ENCODE measurements at regions not wholly inside any gene's neighbourhood (a gene's known extent, or its start where the extent isn't known, plus 50 kb on each side); places are given as distances from the start of the nearest gene placed in this dataset.

GRCh38 chr6:78398292-78398691 is 469.1 kb upstream of the IRAK1BP1 start:
- no peak for DNase-seq

- DNase-seq, result no peak
These were observed 467.3 kb upstream of the IRAK1BP1 start for GRCh38 chr6:78400076-78400475.

- DNase-seq, result no peak
These were observed 440.0 kb upstream of the IRAK1BP1 start for GRCh38 chr6:78427386-78427785.

GRCh38 chr6:78430521-78430920 is 436.8 kb upstream of the IRAK1BP1 start:
- DNase-seq, result no peak

GRCh38 chr6:78435671-78436070 is 431.7 kb upstream of the IRAK1BP1 start:
- no peak for DNase-seq

- no peak for DNase-seq
These were observed 431.0 kb upstream of the IRAK1BP1 start for GRCh38 chr6:78436335-78436734.

- DNase-seq, result no peak
These were observed 429.2 kb upstream of the IRAK1BP1 start for GRCh38 chr6:78438135-78438534.

- DNase-seq, result no peak
These were observed 406.6 kb upstream of the IRAK1BP1 start for GRCh38 chr6:78460711-78461110.

- no peak for DNase-seq
These were observed 404.6 kb upstream of the IRAK1BP1 start for GRCh38 chr6:78462728-78463127.

GRCh38 chr6:78465059-78465634 is 402.2 kb upstream of the IRAK1BP1 start:
- DNase-seq, result no peak

- DNase-seq, result no peak
These were observed 390.8 kb upstream of the IRAK1BP1 start for GRCh38 chr6:78476561-78476960.

- DNase-seq, result no peak
These were observed 384.4 kb upstream of the IRAK1BP1 start for GRCh38 chr6:78482801-78483552.

- no peak for DNase-seq
These were observed 383.7 kb upstream of the IRAK1BP1 start for GRCh38 chr6:78483553-78484197.

GRCh38 chr6:78484198-78485064 is 382.9 kb upstream of the IRAK1BP1 start:
- no peak for DNase-seq

- no peak for DNase-seq
These were observed 379.9 kb upstream of the IRAK1BP1 start for GRCh38 chr6:78487401-78487800.

- no peak for DNase-seq
These were observed 377.5 kb upstream of the IRAK1BP1 start for GRCh38 chr6:78489874-78490273.

GRCh38 chr6:78492351-78493017 is 374.9 kb upstream of the IRAK1BP1 start:
- no peak for DNase-seq

- DNase-seq, result no peak
These were observed 366.9 kb upstream of the IRAK1BP1 start for GRCh38 chr6:78500299-78501089.

GRCh38 chr6:78502386-78502887 is 364.9 kb upstream of the IRAK1BP1 start:
- no peak for DNase-seq

- no peak for DNase-seq
These were observed 362.2 kb upstream of the IRAK1BP1 start for GRCh38 chr6:78505178-78505577.

- DNase-seq, result no peak
These were observed 356.3 kb upstream of the IRAK1BP1 start for GRCh38 chr6:78511009-78511408.

- no peak for DNase-seq
These were observed 353.5 kb upstream of the IRAK1BP1 start for GRCh38 chr6:78513856-78514255.

Data from NCI-H2227 treated with DMSO at 0.1 percent for 48 hours (cell line).